Astrocyte (in vitro differentiated cells and primary cell): ENCODE measurements at regions not wholly inside any gene's neighbourhood (a gene's known extent, or its start where the extent isn't known, plus 50 kb on each side); places are given as distances from the start of the nearest gene placed in this dataset.

Experiments used
- DNase-seq: peaks from one replicate; pipeline ENCODE4 v3.0.0-alpha.2; 2010; ENCODE audit warnings: low read depth
- FAIRE-seq: peaks from 2 replicates; lab custom pipeline; 2011; peaks lifted over from hg19 to GRCh38; lab: Jason Lieb, UNC
- H2AFZ ChIP-seq: 2 replicates; pipeline ENCODE4 v1.6.0; 2012; ENCODE audit warnings: low read depth, low read length, inconsistent platforms
- H3K27ac ChIP-seq: 2 replicates; pipeline ENCODE4 v1.5.1; 2011; ENCODE audit warnings: low read depth, low read length, inconsistent platforms
- H3K27me3 ChIP-seq: 2 replicates; pipeline ENCODE4 v1.6.0; 2011; ENCODE audit warnings: low read length, inconsistent platforms; ENCODE audit not compliant: insufficient read depth
- H3K36me3 ChIP-seq: 2 replicates; pipeline ENCODE4 v1.5.1; 2011; ENCODE audit warnings: low read length, inconsistent platforms; ENCODE audit not compliant: insufficient read depth
- H3K4me1 ChIP-seq: 2 replicates; pipeline ENCODE4 v1.5.1; 2011; ENCODE audit warnings: low read length, inconsistent platforms; ENCODE audit not compliant: insufficient read depth
- H3K4me2 ChIP-seq: 2 replicates; pipeline ENCODE4 v1.6.0; 2012; ENCODE audit warnings: low read length, inconsistent platforms
- H3K4me3 ChIP-seq: 2 replicates; pipeline ENCODE4 v1.5.1; 2011; ENCODE audit warnings: low read depth, mild to moderate bottlenecking, low read length, inconsistent platforms; ENCODE audit not compliant: insufficient read depth
- H3K79me2 ChIP-seq: 2 replicates; pipeline ENCODE4 v1.6.0; 2012; ENCODE audit warnings: mild to moderate bottlenecking, low read length, inconsistent platforms; ENCODE audit not compliant: insufficient read depth
- H3K9ac ChIP-seq: 2 replicates; pipeline ENCODE4 v1.6.0; 2012; ENCODE audit warnings: mild to moderate bottlenecking, low read length, inconsistent platforms
- H3K9me3 ChIP-seq: 2 replicates; pipeline ENCODE4 v1.5.1; 2012; ENCODE audit warnings: low read depth, mild to moderate bottlenecking, low read length, inconsistent platforms; ENCODE audit not compliant: insufficient read depth
- H4K20me1 ChIP-seq: 2 replicates; pipeline ENCODE4 v1.6.0; 2012; ENCODE audit warnings: low read length, inconsistent platforms; ENCODE audit not compliant: insufficient read depth
- H3K27ac Mint-ChIP-seq: one replicate; pipeline ENCODE4 v1.8.0; 2021; ENCODE audit warnings: mild to moderate bottlenecking, mixed read lengths; ENCODE audit not compliant: unreplicated experiment
- H3K27me3 Mint-ChIP-seq: one replicate; pipeline ENCODE4 v1.8.0; 2021; ENCODE audit warnings: low read depth, mixed read lengths; ENCODE audit not compliant: unreplicated experiment
- H3K36me3 Mint-ChIP-seq: one replicate; pipeline ENCODE4 v1.8.0; 2021; ENCODE audit warnings: low read depth, mixed read lengths; ENCODE audit not compliant: unreplicated experiment
- H3K4me1 Mint-ChIP-seq: one replicate; pipeline ENCODE4 v1.8.0; 2021; ENCODE audit warnings: low read depth, mixed read lengths; ENCODE audit not compliant: unreplicated experiment
- H3K4me3 Mint-ChIP-seq: one replicate; pipeline ENCODE4 v1.8.0; 2021; ENCODE audit warnings: mild to moderate bottlenecking, moderate library complexity, mixed read lengths; ENCODE audit not compliant: unreplicated experiment
- H3K9me3 Mint-ChIP-seq: one replicate; pipeline ENCODE4 v1.8.0; 2021; ENCODE audit warnings: mild to moderate bottlenecking, mixed read lengths; ENCODE audit not compliant: unreplicated experiment
- CTCF ChIP-seq: IDR thresholded peaks from 2 replicates; pipeline ENCODE4 v1.5.1; 2011; ENCODE audit warnings: low read depth, mild to moderate bottlenecking, inconsistent platforms, low read length, moderate library complexity; ENCODE audit not compliant: insufficient read depth
- EZH2 ChIP-seq: IDR thresholded peaks from 2 replicates; pipeline ENCODE4 v1.6.1; 2012; ENCODE audit warnings: mild to moderate bottlenecking, low read length, inconsistent platforms; ENCODE audit not compliant: insufficient read depth

- Histone ChIP-seq H3K4me2 (no peak overlapping the region), H3K4me1 (no peaks in the 10 kb centered on the region), H3K27me3 (no peaks in the 10 kb centered on the region), H3K9me3 (peaks cover 5% of the 10 kb centered on the region), H2AFZ (no peak overlapping the region), H3K36me3 (no peaks in the 10 kb centered on the region), H4K20me1 (no peaks in the 10 kb centered on the region), H3K79me2 (no peaks in the 10 kb centered on the region), H3K9ac (no peak overlapping the region), H3K27ac (no peak overlapping the region), H3K4me3 (no peak overlapping the region)
- Mint-ChIP-seq H3K36me3 (no peaks in the 10 kb centered on the region), H3K27ac (no peak overlapping the region), H3K4me3 (no peak overlapping the region), H3K27me3 (no peaks in the 10 kb centered on the region), H3K4me1 (no peaks in the 10 kb centered on the region), H3K9me3 (no peaks in the 10 kb centered on the region)
- TF ChIP-seq EZH2 (no peak), CTCF (no peak)
- FAIRE-seq: no peak
- DNase-seq: no peak
These were observed 947.7 kb downstream of the TBC1D22A start for GRCh38 chr22:47710135-47710534.

GRCh38 chr22:47705350-47705749 is 942.9 kb downstream of the TBC1D22A start:
- Histone ChIP-seq H3K27ac (no peak overlapping the region), H4K20me1 (no peaks in the 10 kb centered on the region), H3K27me3 (no peaks in the 10 kb centered on the region), H3K4me2 (no peak overlapping the region), H2AFZ (no peak overlapping the region), H3K4me1 (no peaks in the 10 kb centered on the region), H3K9ac (no peak overlapping the region), H3K79me2 (no peaks in the 10 kb centered on the region), H3K9me3 (peaks cover 3% of the 10 kb centered on the region), H3K36me3 (no peaks in the 10 kb centered on the region), H3K4me3 (no peak overlapping the region)
- no peak for FAIRE-seq
- no peaks in the 10 kb centered on the region for H3K9me3 Mint-ChIP-seq
- peaks cover 2% of the 10 kb centered on the region for H3K27me3 Mint-ChIP-seq
- no peak overlapping the region for H3K4me3 Mint-ChIP-seq
- no peaks in the 10 kb centered on the region for H3K4me1 Mint-ChIP-seq
- no peak overlapping the region for H3K27ac Mint-ChIP-seq
- TF ChIP-seq CTCF (no peak), EZH2 (no peak)
- no peak for DNase-seq
- H3K36me3 Mint-ChIP-seq: no peaks in the 10 kb centered on the region

DNA sequence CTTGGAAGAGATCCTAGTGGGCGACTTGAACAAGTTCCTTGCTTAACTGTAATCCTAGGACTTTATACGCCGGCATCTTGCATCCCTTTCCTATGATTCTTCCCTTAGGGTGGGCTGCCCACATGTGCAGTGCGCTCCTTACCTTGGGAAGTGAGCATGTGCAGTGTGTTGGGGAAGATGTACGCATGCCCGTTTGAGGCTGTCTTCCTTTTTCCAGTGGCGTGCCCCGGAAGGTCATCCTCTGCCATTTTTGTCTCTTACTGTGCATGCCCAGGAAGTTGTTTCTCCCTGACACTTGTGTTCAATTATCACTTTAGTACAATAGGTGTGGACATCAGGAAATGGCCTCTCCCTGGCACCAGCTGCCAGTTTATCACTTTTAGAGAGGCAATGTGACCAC is 936.5 kb downstream of the TBC1D22A start:
- Histone ChIP-seq H3K36me3 (no peaks in the 10 kb centered on the region), H3K9ac (no peak overlapping the region), H3K27ac (no peak overlapping the region), H4K20me1 (no peaks in the 10 kb centered on the region), H3K4me1 (no peaks in the 10 kb centered on the region), H3K4me2 (no peak overlapping the region), H2AFZ (no peak overlapping the region), H3K4me3 (no peak overlapping the region), H3K27me3 (no peaks in the 10 kb centered on the region), H3K79me2 (no peaks in the 10 kb centered on the region), H3K9me3 (peaks cover 1% of the 10 kb centered on the region)
- no peak for FAIRE-seq
- H3K27ac Mint-ChIP-seq: no peak overlapping the region
- H3K4me1 Mint-ChIP-seq: no peaks in the 10 kb centered on the region
- no peaks in the 10 kb centered on the region for H3K9me3 Mint-ChIP-seq
- no peaks in the 10 kb centered on the region for H3K36me3 Mint-ChIP-seq
- TF ChIP-seq CTCF: no peak
- no peak for TF ChIP-seq EZH2
- no peak overlapping the region for H3K4me3 Mint-ChIP-seq
- DNase-seq: no peak
- peaks cover 6% of the 10 kb centered on the region for H3K27me3 Mint-ChIP-seq
